ENCODE measurements at regions not wholly inside any gene's neighbourhood (a gene's known extent, or its start where the extent isn't known, plus 50 kb on each side); places are given as distances from the start of the nearest gene placed in this dataset.

- no peak for TF ChIP-seq CTCF (IDR thresholded peaks at IDR 0.05)
- TF ChIP-seq EP300 (IDR thresholded peaks at IDR 0.05), result no peak
- TF ChIP-seq POLR2A (IDR thresholded peaks at IDR 0.05), result no peak
Measured at GRCh38 chr1:217049081-217049480, 325.9 kb upstream of the ESRRG start.
